Keratinocyte (primary cell): ENCODE measurements at regions not wholly inside any gene's neighbourhood (a gene's known extent, or its start where the extent isn't known, plus 50 kb on each side); places are given as distances from the start of the nearest gene placed in this dataset.

Source experiments
- DNase-seq: peaks from one replicate; pipeline ENCODE4 v3.0.0-alpha.2; 2011; ENCODE audit warnings: low read depth, missing footprints, low spot score
- FAIRE-seq: peaks from 2 replicates; lab custom pipeline; 2011; peaks lifted over from hg19 to GRCh38; lab: Jason Lieb, UNC
- H2AFZ ChIP-seq: 2 replicates; pipeline ENCODE4 v1.6.0; 2012; ENCODE audit warnings: low read length, control low read depth, inconsistent platforms; ENCODE audit not compliant: control insufficient read depth
- H3K27ac ChIP-seq: 2 replicates; pipeline ENCODE4 v1.5.1; 2011; ENCODE audit warnings: low read length; ENCODE audit not compliant: control insufficient read depth, insufficient read depth
- H3K27me3 ChIP-seq: 3 replicates; pipeline ENCODE4 v1.6.0; 2011; ENCODE audit warnings: low read length; ENCODE audit not compliant: control insufficient read depth, insufficient read depth; ENCODE audit errors: extremely low read depth
- H3K36me3 ChIP-seq, 2 experiments: 2 replicates in 1 of 2; 3 replicates in 1 of 2; pipeline ENCODE4 v1.5.1; 2011; ENCODE audit warnings: low read length in 2 of 2, mild to moderate bottlenecking in 1 of 2; ENCODE audit not compliant: control insufficient read depth in 2 of 2, insufficient read depth in 2 of 2; ENCODE audit errors: extremely low read depth in 1 of 2
- H3K4me1 ChIP-seq: 3 replicates; pipeline ENCODE4 v1.5.1; 2011; ENCODE audit warnings: low read length; ENCODE audit not compliant: control insufficient read depth, insufficient read depth; ENCODE audit errors: extremely low read depth
- H3K4me2 ChIP-seq: 3 replicates; pipeline ENCODE4 v1.6.0; 2011; ENCODE audit warnings: low read depth, low read length; ENCODE audit not compliant: control insufficient read depth, insufficient read depth; ENCODE audit errors: extremely low read depth
- H3K4me3 ChIP-seq, 3 experiments: fragments of 200-600 bp in 1 of 3; sonication (generic) in 1 of 3; 2 replicates in 2 of 3; 3 replicates in 1 of 3; pipeline ENCODE4 v1.5.1; 2011 to 2016; ENCODE audit warnings: low read length in 3 of 3, mild to moderate bottlenecking in 3 of 3, control low read depth in 2 of 3, inconsistent platforms in 1 of 3, low read depth in 1 of 3, mixed read lengths in 1 of 3, mixed run types in 1 of 3, moderate library complexity in 1 of 3; ENCODE audit not compliant: control insufficient read depth in 2 of 3, insufficient read depth in 2 of 3; ENCODE audit errors: extremely low read depth in 1 of 3
- H3K79me2 ChIP-seq: 2 replicates; pipeline ENCODE4 v1.6.0; 2012; ENCODE audit warnings: low read length; ENCODE audit not compliant: control insufficient read depth, insufficient read depth
- H3K9ac ChIP-seq: 3 replicates; pipeline ENCODE4 v1.6.0; 2011; ENCODE audit warnings: low read length; ENCODE audit not compliant: control insufficient read depth, insufficient read depth; ENCODE audit errors: extremely low read depth
- H3K9me1 ChIP-seq: 3 replicates; pipeline ENCODE4 v1.6.0; 2011; ENCODE audit warnings: low read length; ENCODE audit not compliant: control insufficient read depth, insufficient read depth; ENCODE audit errors: extremely low read depth
- H3K9me3 ChIP-seq: 2 replicates; pipeline ENCODE4 v1.5.1; 2012; ENCODE audit warnings: low read depth, low read length; ENCODE audit not compliant: control insufficient read depth
- H4K20me1 ChIP-seq: 3 replicates; pipeline ENCODE4 v1.6.0; 2011; ENCODE audit warnings: low read length; ENCODE audit not compliant: control insufficient read depth, insufficient read depth; ENCODE audit errors: extremely low read depth
- CTCF ChIP-seq, 3 experiments: IDR thresholded peaks in 1 of 3; conservative IDR thresholded peaks in 1 of 3; optimal IDR thresholded peaks in 1 of 3; 2 replicates in 2 of 3; 3 replicates in 1 of 3; pipeline versions ENCODE3 to v1.5.1; 2011; ENCODE audit warnings: low read length in 3 of 3, mild to moderate bottlenecking in 3 of 3, moderate library complexity in 2 of 3, control low read depth in 1 of 3, inconsistent platforms in 1 of 3; ENCODE audit not compliant: insufficient read depth in 2 of 3; ENCODE audit errors: extremely low read depth in 1 of 3
- EZH2 ChIP-seq: IDR thresholded peaks from one replicate; pipeline ENCODE4 v1.6.1; 2012; ENCODE audit warnings: inconsistent platforms, mild to moderate bottlenecking, low read length, moderate library complexity
- dilution Hi-C: fragments of 300-500 bp; cut with MboI; formaldehyde crosslinking; loops from one replicate; pipeline ENCODE4 v1.7.0; 2020; ENCODE audit warnings: low sequenced_read_pairs; ENCODE audit not compliant: extremely low pct_ligation_motif_present

- DNase-seq = no peak
- Histone ChIP-seq H3K9me1 (no peaks in the 10 kb centered on the region), H4K20me1 (no peaks in the 10 kb centered on the region), H3K9ac (no peak overlapping the region), H3K4me2 (no peak overlapping the region), H3K4me1 (no peaks in the 10 kb centered on the region), H3K9me3 (no peaks in the 10 kb centered on the region), H3K4me3 (no peak overlapping the region), H2AFZ (no peak overlapping the region), H3K36me3 (no peaks in the 10 kb centered on the region), H3K27me3 (no peaks in the 10 kb centered on the region), H3K79me2 (no peaks in the 10 kb centered on the region), H3K27ac (no peak overlapping the region)
- dilution Hi-C loops = no loop called here
- FAIRE-seq = no peak
- TF ChIP-seq CTCF (optimal IDR thresholded peaks at IDR 0.05 in 1 of 3, IDR thresholded peaks at IDR 0.05 in 1 of 3, conservative IDR thresholded peaks at IDR 0.05 in 1 of 3; ENCODE audit: extremely low read depth in 1 of 3, insufficient read depth in 2 of 3, low read length in 3 of 3) (no peak), EZH2 (no peak)
These were observed 103.7 kb downstream of the LACC1 start for GRCh38 chr13:43983373-43983772.

GRCh38 chr13:43984292-43984691, 104.6 kb downstream of the LACC1 start:
- TF ChIP-seq EZH2 (no peak), CTCF (optimal IDR thresholded peaks at IDR 0.05 in 1 of 3, IDR thresholded peaks at IDR 0.05 in 1 of 3, conservative IDR thresholded peaks at IDR 0.05 in 1 of 3; ENCODE audit: extremely low read depth in 1 of 3, insufficient read depth in 2 of 3, low read length in 3 of 3) (no peak)
- Histone ChIP-seq H3K79me2 (no peaks in the 10 kb centered on the region), H3K9ac (no peak overlapping the region), H3K4me1 (no peaks in the 10 kb centered on the region), H3K36me3 (no peaks in the 10 kb centered on the region), H3K4me2 (no peak overlapping the region), H3K4me3 (no peak overlapping the region), H3K27ac (no peak overlapping the region), H2AFZ (no peak overlapping the region), H3K9me3 (no peaks in the 10 kb centered on the region), H3K9me1 (no peaks in the 10 kb centered on the region), H4K20me1 (no peaks in the 10 kb centered on the region), H3K27me3 (no peaks in the 10 kb centered on the region)
- DNase-seq = no peak
- dilution Hi-C loops = no loop called here
- FAIRE-seq = peak; percentile 48
